ENCODE measurements at regions not wholly inside any gene's neighbourhood (a gene's known extent, or its start where the extent isn't known, plus 50 kb on each side); places are given as distances from the start of the nearest gene placed in this dataset.

- no peak for DNase-seq
- Mint-ChIP-seq H3K27me3 (ENCODE audit: unreplicated experiment) (no peaks in the 10 kb centered on the region), H3K4me3 (ENCODE audit: low read depth, unreplicated experiment) (no peak overlapping the region), H3K9me3 (ENCODE audit: low read depth, unreplicated experiment) (peaks cover 2% of the 10 kb centered on the region), H3K36me3 (ENCODE audit: insufficient read depth, unreplicated experiment) (no peaks in the 10 kb centered on the region), H3K4me1 (ENCODE audit: low read depth, unreplicated experiment) (no peaks in the 10 kb centered on the region), H3K27ac (ENCODE audit: unreplicated experiment) (no peak overlapping the region)
- no peak for TF ChIP-seq CTCF (IDR thresholded peaks at IDR 0.05; ENCODE audit: unreplicated experiment)
- no TSS peak for BruUV-seq (replicated peaks)
- intact Hi-C loops (cut with micrococcal nuclease; ENCODE audit: unreplicated experiment), result no loop called here
- CTCF ChIA-PET, result no interaction called here
These were observed 104.6 kb upstream of the EPHA4 start for GRCh38 chr2:221676566-221677172.

GRCh38 chr2:221675201-221675908 lies 103.3 kb upstream of the EPHA4 start:
- Mint-ChIP-seq H3K4me1 (ENCODE audit: low read depth, unreplicated experiment) (no peaks in the 10 kb centered on the region), H3K36me3 (ENCODE audit: insufficient read depth, unreplicated experiment) (no peaks in the 10 kb centered on the region), H3K27me3 (ENCODE audit: unreplicated experiment) (no peaks in the 10 kb centered on the region), H3K4me3 (ENCODE audit: low read depth, unreplicated experiment) (no peak overlapping the region), H3K27ac (ENCODE audit: unreplicated experiment) (no peak overlapping the region), H3K9me3 (ENCODE audit: low read depth, unreplicated experiment) (peaks cover 2% of the 10 kb centered on the region)
- TF ChIP-seq CTCF (IDR thresholded peaks at IDR 0.05; ENCODE audit: unreplicated experiment), result no peak
- intact Hi-C loops (cut with micrococcal nuclease; ENCODE audit: unreplicated experiment), result no loop called here
- no TSS peak for BruUV-seq (replicated peaks)
- no peak for DNase-seq
- CTCF ChIA-PET, result no interaction called here

DNA sequence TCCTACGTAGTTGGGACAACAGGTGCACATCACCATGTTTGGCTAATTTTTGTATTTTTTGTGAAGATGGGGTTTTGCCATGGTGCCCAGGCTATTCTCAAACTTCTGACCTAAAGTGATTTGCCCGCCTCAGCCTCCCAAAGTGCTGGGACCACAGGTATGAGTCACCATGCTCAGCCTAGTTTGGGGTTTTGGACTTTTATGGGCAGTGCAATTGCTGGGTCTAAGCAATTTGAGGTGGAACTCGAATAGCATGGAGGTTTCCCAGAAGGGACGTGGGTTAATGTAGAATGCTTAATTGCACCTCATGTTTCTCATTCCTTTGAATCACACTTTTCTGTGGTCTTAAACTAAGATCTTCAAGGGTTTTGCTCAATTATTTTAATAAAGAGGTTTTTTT lies 102.3 kb upstream of the EPHA4 start:
- H3K4me3 Mint-ChIP-seq (ENCODE audit: low read depth, unreplicated experiment), result no peak overlapping the region
- H3K4me1 Mint-ChIP-seq (ENCODE audit: low read depth, unreplicated experiment), result no peaks in the 10 kb centered on the region
- intact Hi-C loops (cut with micrococcal nuclease; ENCODE audit: unreplicated experiment), result no loop called here
- peaks cover 2% of the 10 kb centered on the region for H3K9me3 Mint-ChIP-seq (ENCODE audit: low read depth, unreplicated experiment)
- no TSS peak for BruUV-seq (replicated peaks)
- no peak overlapping the region for H3K27ac Mint-ChIP-seq (ENCODE audit: unreplicated experiment)
- H3K27me3 Mint-ChIP-seq (ENCODE audit: unreplicated experiment), result no peaks in the 10 kb centered on the region
- no peak for TF ChIP-seq CTCF (IDR thresholded peaks at IDR 0.05; ENCODE audit: unreplicated experiment)
- CTCF ChIA-PET, result no interaction called here
- no peak for DNase-seq
- no peaks in the 10 kb centered on the region for H3K36me3 Mint-ChIP-seq (ENCODE audit: insufficient read depth, unreplicated experiment)

- no peaks in the 10 kb centered on the region for H3K36me3 Mint-ChIP-seq (ENCODE audit: insufficient read depth, unreplicated experiment)
- H3K4me3 Mint-ChIP-seq (ENCODE audit: low read depth, unreplicated experiment), result no peak overlapping the region
- CTCF ChIA-PET, result no interaction called here
- H3K27me3 Mint-ChIP-seq (ENCODE audit: unreplicated experiment), result no peaks in the 10 kb centered on the region
- no peaks in the 10 kb centered on the region for H3K4me1 Mint-ChIP-seq (ENCODE audit: low read depth, unreplicated experiment)
- no TSS peak for BruUV-seq (replicated peaks)
- intact Hi-C loops (cut with micrococcal nuclease; ENCODE audit: unreplicated experiment), result no loop called here
- TF ChIP-seq CTCF (IDR thresholded peaks at IDR 0.05; ENCODE audit: unreplicated experiment), result no peak
- H3K9me3 Mint-ChIP-seq (ENCODE audit: low read depth, unreplicated experiment), result peaks cover 2% of the 10 kb centered on the region
- no peak for DNase-seq
- no peak overlapping the region for H3K27ac Mint-ChIP-seq (ENCODE audit: unreplicated experiment)
These were observed 101.1 kb upstream of the EPHA4 start for GRCh38 chr2:221673248-221673647.

Measured in Calu3 (cell line).